ENCODE measurements at regions not wholly inside any gene's neighbourhood (a gene's known extent, or its start where the extent isn't known, plus 50 kb on each side); places are given as distances from the start of the nearest gene placed in this dataset.
"Not testable (repeated sequence)": the region's sequence is repeated elsewhere in the genome, so short reads cannot be mapped to it uniquely, and the experiment has no call there.

DNA sequence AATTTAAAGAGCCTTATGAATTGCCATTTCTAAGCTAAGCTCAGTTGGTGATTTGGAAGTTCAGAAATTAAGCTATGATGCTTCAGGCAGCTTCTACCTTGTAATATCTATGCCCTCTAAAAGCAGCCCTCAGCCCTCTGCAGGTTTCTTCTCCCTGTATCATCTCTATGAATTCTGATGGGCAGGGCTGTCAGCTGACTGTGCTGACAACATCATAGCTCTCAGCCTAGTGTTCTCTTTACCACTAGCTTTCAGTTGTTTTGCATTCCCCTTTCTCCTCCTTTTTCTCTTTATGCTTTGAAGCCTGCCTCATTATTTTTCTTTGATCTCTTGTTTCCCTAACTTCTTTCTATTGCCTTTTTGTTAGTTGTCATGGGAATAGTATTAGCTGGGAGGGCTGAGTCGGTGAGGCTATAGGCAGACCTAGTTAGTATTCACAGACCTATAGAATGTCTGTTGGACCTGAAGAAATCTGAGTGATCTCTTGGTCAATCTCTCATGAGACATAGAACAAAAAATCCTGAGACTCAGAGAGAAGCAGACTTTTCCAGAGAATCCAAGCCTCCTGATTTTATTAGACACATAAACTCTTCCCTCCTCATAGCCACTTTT is 535.4 kb downstream of the RAB38 start:
- DNase-seq (ENCODE audit: low spot score), result no peak

DNA sequence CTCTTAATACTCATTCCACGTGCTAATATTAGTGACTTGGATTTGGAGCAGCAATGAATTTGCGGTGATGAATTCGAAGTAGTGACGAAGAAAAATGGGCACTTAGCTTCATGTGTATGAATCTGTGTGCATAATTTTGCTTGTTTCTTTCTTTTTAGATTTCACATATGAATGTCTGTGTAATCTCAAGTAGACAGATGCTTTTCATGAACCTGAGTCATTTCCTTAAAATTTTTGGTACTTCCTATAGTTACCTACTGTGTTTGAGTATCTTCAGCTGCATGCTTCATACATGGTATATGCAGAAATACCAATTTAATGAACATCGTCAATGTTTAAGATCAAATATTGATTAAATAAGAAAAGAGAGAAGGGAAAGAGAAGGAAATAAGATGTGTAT is 540.2 kb downstream of the RAB38 start:
- DNase-seq (ENCODE audit: low spot score), result no peak

DNA sequence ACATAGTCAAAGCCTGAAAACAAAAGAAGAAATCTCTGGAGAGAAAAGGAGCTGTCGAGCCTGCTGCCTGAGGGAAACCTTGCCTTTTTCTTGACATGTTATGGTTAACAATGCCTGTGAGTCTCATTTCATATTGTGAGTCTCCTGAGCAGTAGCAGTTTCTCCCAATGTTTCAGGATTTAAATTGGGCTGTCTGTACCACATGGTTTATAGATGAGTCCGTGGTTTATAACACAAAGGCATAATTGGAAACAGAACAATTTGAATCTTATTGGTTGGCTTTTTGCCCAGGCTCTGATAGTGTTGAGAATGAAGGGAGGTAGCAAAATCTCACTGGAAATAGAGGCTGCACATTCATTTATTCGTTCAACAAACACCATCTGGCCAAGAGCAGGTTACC is 540.9 kb downstream of the RAB38 start:
- DNase-seq (ENCODE audit: low spot score), result no peak

DNA sequence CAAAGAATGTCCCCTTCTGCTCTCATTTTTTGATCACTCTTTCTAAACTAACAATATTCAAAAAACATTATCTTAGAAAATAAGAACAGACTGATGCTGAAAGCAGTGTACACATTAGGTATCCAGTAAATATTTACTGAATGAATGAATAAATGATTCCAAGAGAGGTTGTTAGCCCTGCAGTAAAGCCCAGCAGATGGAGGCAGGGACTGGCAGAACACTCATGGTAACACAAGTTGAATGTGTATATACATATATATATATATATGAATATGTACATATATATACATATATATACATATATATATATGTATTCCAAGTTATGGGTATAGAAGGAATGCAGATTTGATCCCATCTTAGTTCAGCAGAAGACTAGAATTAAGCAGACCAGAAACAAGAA is 546.3 kb downstream of the RAB38 start:
- no peak for DNase-seq (ENCODE audit: low spot score)

DNA sequence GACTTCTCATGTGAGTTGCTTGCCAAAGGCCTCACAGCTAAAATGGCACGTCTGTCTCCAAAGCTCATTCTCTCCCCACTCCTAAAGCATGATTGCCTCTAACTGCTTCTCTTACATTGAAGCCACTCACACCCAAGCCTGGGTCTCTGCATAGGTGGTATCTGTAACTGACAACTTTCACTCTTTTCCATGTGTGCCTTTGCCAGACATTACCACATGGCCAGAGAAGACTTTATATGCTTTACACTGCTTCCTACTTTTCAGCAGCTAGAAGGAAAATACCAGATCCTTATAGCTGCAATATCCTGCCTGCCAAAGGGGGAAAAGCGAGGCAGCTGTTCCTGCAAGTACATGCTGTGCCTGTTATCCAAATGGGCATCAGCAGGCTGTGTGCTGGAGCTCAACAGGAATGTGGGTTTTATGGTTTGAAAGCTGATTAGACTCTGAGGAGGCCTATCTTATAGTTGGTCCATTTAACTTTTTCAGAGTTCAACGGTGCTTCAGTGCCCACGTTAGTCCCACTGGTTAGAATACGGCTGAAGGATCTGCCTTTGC is 547.1 kb downstream of the RAB38 start:
- no peak for DNase-seq (ENCODE audit: low spot score)

DNA sequence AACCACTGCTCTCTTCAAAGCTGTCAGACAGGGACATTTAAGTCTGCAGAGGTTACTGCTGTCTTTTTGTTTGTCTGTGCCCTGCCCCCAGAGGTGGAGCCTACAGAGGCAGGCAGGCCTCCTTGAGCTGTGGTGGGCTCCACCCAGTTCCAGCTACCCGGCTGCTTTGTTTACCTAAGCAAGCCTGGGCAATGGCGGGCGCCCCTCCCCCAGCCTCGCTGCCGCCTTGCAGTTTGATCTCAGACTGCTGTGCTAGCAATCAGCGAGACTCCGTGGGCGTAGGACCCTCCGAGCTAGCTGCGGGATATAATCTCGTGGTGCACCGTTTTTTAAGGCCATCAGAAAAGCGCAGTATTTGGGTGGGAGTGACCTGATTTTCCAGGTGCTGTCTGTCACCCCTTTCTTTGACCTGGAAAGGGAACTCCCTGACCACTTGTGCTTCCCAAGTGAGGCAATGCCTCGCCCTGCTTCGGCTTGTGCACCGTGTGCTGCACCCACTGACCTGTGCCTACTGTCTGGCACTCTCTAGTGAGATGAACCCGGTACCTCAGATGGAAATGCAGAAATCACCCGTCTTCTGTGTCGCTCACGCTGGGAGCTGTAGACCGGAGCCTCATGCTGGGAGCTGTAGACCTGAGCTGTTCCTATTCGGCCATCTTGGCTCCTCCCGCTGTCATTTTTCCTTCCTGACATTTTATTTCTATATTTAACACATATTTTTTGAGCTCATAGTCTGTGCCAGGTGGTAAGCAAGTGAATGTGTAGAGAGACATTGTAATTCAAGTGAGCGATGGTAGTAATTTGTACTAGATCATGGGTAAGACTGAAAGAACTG is 551.5 kb downstream of the RAB38 start:
- DNase-seq (ENCODE audit: low spot score), result not testable (repeated sequence)

DNA sequence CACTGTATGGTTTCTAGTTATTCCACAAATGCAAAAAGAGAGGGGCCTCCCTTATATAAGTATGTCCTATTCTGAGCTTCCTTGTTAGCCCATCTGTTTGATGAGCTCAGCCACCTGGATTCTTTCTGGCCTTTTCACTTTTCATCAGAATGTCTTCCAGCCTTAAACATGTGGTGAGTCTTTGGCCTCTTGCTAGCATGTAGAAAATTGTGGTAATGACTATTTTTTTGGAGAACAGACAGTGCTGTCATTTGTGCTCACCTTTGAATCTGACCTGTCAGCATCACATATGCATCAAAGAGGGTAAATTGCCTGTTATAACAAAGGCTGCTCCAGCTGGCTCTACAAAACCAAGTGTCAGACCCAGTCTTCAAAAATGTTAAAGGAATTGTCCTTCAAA is 558.7 kb downstream of the RAB38 start:
- no peak for DNase-seq (ENCODE audit: low spot score)

DNA sequence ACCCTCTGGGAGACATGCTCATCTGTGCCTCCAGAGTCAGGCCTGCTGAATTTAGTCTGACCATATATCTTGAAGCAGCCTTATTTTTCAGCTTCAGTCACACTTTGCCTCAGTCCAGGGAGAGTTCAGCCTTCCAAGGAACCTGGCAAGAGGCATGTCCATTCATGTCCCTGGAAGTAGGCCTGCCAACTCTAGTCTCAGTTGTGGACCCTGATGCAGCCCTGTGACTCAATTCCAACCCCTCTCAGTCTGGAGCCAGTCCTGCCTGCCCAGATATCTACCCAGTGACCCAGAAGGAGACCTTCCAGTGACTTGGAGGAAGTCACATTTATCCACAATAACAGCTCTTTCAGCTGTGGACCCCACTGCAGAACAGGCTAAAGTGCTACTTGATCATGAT is 566.6 kb downstream of the TMEM135 start:
- DNase-seq (ENCODE audit: low spot score), result no peak

DNA sequence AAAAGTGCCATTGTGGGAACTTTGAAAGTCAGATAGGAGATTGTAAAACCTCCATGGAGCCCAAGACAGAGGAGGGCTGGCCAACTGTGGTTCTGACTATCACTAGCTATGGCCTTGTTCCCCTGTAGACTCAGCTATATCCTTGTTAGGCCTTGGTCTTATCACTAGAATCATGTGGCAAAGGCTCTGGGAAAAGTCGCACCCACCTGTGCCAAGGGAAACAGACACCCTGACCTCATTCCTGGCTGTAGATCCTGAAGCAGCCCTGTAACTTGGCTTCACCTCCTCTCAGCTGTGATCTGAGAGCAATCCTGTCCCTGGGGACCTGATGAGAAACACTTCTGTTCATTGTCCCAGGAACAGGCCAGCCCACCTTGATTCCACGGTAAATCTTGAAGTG is 566.2 kb downstream of the TMEM135 start:
- no peak for DNase-seq (ENCODE audit: low spot score)

DNA sequence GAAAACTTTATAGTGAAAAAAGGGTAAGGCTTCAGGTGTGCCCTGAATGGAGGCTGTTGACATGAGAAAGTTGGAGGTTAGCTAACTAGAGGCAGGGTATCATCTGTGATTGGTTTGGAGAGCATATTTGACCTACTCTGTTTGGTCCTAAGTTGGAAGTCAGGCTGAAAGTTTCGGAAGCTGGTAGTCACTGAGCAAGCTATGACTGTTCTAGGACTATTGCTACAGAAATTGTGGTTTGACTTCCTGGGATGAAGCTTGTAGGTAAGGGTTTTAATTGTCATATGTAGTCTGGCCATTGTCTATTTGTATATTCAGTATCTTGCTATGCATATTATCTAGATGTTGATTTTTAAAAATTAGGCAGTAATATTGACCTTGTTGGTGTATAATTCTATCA is 565.0 kb downstream of the TMEM135 start:
- DNase-seq (ENCODE audit: low spot score), result no peak

DNA sequence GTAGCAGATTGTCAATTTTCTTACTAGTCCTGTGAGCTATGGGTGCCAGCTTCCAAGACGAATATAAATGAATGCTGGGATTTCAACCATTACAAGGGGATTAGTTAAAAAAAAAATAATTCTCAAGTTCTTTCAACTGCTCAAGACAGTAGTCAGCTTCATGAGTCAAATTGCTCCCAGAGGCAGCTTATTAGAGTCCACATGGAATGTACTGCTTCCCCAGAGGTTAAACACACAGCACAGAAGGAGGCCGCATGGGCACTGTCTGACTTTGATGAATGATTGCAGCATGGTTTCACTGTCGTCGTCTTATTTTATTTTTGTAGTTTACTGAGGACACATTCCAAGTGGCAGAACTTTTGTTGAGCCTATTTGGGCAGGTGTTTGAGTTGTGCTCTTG is 563.2 kb downstream of the TMEM135 start:
- DNase-seq (ENCODE audit: low spot score), result no peak

DNA sequence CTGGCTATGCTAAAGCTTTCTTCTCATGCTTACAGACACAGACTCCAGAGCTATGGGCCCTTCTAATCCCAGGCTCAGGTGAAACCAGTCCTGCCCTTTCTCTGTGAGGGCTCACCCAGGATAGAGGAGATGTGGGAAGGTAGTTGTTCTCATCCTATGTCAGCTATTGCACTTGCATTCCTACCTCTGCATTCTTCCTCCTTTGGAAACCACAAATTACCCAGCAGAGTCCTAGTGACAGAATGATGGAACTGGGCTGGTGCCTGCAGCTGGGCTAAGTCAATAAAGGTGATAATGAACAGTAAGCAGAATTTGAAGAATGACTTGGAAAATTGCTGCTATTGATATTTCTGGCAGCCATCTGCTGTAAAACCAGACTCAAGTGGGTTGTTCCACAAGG is 560.0 kb downstream of the TMEM135 start:
- DNase-seq (ENCODE audit: low spot score), result no peak

DNA sequence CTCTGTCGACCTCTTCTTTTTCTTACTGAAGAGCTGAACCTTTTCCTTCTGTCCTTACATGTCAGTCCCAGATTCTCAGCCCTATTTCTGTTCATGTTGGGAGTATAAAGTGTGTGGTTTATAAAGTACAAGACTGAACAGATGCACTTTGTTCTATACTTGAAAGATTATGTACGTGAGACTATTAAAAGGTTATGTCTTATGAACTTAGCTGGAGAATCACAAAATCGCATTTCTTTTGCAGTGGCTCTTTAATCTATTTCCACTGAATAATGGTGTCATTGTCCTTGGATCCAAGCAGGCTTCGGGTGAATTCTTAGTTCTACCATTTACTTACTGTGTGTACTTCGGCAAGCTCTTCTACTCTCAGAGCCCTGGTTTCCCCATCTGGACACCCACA is 558.4 kb downstream of the TMEM135 start:
- no peak for DNase-seq (ENCODE audit: low spot score)

DNA sequence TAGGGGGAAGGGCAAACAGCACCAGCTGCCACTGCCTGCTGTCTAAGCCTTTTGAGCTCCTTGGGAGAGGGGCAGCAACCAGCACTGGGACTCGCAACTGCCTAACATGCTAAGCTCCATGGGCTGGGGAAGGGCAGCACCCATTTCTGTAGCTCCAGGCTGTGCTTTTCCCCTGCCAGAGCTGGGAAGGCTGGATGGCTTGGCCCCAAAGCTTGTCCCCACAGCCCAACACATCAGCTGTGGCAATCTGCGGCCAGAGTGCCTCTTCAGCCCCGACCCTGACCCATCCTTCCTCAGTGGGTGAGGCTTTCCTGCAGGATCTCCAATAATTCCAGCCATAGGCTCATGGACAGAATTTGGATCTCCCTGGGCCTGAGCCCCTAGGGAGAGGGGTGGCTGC is 551.3 kb downstream of the TMEM135 start:
- DNase-seq (ENCODE audit: low spot score), result no peak

DNA sequence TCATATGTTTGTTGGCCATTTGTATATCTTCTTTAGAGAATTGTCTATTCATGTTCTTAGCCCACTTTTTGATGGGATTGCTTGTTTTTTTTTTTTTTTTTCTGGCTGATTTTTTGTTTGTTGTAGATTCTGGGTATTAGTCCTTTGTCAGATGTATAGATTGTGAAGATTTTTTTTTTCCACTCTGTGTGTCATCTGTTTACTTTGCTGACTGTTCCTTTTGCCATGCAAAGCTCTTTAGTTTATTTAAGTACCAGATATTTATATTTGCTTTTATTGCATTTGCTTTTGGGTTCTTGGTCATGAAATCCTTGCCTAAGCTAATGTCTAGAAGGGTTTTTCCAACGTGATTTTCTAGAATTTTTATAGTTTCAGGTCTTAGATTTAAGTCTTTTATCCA is 547.9 kb downstream of the TMEM135 start:
- DNase-seq (ENCODE audit: low spot score), result not testable (repeated sequence)

DNA sequence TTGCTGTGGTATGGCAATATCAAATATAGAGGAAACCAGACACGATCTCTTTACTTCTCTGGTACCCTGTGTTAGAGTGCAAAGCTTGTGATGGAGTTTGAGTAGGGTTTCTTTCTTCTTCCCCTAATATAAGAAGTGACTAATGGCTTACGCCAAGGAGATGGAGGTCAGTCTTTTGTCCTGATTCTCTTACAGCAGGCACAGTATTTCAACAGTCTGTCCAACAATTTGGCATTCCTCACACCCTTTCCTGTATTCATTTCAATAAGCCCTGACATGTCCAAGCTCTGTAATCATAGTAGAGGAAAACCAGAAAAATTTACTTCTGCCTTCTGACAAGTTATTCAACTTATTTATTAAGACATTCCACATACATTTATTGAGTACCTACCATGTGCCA is 546.2 kb downstream of the TMEM135 start:
- no peak for DNase-seq (ENCODE audit: low spot score)

DNA sequence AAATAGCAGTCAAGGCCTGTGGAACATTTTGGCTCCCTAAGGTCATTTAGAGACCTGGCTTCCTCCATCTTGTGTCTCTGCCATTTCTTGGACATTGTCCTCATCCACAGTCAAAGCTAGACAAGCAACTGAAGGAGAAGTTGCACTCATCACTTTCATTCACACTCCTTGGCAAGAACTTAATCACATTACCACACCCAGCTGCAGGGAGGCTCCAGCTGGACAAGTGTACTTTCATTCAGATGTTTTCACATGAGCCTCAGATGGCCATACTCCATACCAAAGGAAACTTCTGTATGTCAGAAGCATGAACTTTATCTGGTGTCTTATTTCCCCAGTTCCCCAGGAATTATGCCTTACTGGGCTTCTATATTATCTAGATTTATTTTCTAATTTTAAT is 537.4 kb downstream of the TMEM135 start:
- DNase-seq (ENCODE audit: low spot score), result no peak

DNA sequence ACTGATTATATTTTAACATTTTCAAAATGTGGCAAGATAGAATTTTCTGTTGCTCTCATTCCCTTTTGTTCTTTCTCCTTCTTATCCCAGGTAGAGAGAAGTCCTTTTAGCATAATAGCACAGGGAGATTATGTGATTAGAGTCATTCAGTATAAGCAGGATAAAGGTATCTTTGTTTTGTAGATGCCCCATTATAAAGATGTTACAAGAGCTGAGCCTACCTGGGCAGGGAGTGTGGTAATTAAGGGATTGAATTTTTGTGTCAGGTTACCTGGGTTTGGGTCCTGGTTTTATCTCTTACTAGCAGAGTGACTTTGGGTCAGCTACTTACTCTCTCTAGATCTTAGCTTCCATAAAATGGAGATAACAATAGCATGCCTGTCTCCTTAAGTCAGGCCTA is 536.5 kb downstream of the TMEM135 start:
- no peak for DNase-seq (ENCODE audit: low spot score)

DNA sequence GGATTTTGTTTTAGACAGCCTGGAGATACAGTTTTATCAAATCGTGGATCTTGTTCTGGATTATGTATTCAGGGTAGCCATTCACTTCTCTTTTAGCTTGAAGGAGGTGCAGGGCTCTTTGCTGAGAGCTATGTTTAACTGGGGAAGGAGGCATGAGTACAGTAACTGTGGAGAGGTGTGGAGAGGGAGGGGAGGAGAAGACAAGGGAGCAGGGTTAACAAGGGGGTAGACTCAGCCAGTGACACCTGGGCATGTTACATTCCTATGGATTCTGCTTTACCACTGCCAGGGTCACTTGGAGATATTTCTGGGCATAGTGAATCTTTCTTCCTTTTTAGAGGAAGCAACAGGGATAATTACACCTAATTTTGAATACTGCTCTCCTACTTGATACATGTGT is 536.0 kb downstream of the TMEM135 start:
- DNase-seq (ENCODE audit: low spot score), result no peak

DNA sequence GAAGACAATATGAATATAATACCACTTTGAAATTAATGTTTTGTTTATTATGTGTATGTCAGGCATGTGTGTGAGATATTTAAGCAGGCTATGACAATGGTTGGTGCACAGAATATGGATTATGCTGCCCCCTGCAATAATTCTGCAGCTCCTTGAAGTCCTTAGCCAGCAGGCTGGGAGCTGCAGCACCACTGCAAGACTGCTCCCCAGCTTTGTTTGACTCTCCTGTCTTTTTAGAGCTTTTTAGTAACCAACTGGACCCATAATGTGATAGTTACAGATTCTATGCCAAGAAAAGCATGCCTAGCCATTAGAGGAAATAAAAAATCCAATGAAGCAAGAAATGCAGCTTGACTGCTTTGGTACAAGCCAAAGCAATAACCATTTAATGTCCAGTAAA is 535.1 kb downstream of the TMEM135 start:
- DNase-seq (ENCODE audit: low spot score), result no peak

DNA sequence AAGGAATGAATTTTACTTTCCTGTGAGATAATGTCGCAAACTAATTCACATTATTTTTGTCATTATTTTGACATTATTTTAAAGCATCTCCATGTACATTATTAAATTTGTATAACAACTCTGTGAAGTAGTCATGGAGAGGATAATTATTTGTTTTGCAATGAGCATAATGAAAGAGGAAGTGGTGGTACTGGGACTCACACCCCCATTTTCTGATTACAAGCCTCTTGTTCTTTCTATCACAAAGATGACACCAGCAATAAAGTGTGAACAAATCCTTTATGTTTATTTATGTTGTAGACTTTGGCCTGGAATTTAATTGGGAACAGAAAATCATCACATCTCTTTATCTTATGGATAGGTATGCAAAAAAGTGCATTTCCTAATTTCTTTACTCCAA is 522.6 kb downstream of the TMEM135 start:
- DNase-seq (ENCODE audit: low spot score), result no peak

DNA sequence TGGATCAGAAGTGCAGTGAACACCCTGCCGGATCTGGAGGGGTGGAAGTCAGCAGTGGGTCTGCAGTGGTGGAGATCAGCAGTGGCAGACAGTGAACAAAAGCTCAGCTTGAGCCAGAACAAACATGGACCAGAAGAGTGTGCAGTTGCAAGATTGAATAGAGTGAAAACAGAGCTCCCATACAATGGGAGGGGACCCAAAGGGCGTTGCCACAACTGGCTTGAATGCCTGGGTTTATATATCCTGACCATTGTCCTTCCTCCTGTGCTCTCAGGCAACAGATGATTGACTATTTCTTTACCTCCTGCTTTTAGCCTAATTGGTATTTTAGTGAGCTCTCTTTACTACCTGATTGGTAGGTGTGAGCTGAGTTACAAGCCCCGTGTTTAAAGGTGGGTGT is 522.1 kb downstream of the TMEM135 start:
- DNase-seq (ENCODE audit: low spot score), result not testable (repeated sequence)

DNA sequence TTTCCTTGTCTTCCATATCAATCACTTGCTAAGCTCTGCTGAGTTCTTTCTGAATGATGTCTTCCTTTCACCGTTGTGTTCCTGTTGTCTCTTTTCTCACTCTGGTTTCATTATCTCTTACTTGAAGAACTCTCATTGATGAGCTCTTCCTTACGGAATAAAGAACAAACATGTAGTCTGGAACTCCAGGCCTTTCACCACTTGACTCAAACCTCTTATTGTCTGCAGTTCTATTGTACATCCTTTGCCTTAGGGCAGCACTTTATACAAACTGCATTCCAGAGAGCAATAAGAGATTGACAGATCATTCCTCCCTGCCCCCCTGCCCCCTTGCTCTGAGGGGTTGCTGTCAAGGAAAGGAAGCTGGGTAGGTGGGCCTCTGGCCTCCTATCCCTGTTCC is 517.4 kb downstream of the TMEM135 start:
- no peak for DNase-seq (ENCODE audit: low spot score)

DNA sequence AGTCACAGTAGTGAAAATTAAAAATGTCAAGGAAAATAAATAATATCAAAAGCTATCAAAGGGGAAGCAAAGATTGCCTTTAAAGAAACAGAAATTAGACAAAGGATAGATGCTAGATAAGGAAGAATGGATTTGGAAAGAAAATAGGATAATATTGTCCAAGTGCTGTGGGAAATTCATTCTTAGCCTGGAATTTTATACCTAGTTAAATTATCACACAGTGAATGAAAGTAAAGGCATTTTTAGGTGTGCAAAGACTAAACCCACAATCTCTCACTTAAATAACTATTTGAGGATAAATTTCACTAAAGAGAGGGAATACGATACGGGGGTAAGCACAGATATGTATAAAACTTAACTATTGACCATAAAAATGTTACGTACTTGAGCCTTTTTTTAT is 511.1 kb downstream of the TMEM135 start:
- DNase-seq (ENCODE audit: low spot score), result no peak
